Activated CD8-positive, alpha-beta memory T cell treated with anti-CD3 and anti-CD28 coated beads for 24 hours (primary cell): ENCODE measurements at regions not wholly inside any gene's neighbourhood (a gene's known extent, or its start where the extent isn't known, plus 50 kb on each side); places are given as distances from the start of the nearest gene placed in this dataset.
"Not testable (repeated sequence)": the region's sequence is repeated elsewhere in the genome, so short reads cannot be mapped to it uniquely, and the experiment has no call there.

Source experiments
- DNase-seq: peaks from one replicate; pipeline ENCODE4 v3.0.0-alpha.2; 2020

GRCh38 chr2:209086761-209087160, 337.1 kb upstream of the MAP2 start:
- no peak for DNase-seq

DNA sequence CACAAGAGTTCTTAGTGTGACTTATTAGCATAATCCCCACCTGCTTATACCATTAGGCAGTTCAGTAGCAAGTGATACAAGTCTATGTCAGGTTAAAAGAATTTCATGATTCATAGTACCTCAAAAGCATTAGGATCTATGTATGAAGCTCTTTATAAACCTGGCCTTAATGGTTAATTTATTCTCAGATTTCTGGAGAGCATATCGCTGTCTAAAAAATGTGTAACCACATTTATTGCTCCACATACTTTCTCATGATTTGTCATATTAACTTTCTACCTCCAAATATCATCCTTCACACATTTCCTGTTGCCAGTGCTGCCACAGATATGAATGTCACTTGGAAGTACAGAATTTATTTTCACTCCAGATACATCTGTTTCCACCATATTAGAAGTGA, 332.8 kb upstream of the MAP2 start:
- no peak for DNase-seq

DNA sequence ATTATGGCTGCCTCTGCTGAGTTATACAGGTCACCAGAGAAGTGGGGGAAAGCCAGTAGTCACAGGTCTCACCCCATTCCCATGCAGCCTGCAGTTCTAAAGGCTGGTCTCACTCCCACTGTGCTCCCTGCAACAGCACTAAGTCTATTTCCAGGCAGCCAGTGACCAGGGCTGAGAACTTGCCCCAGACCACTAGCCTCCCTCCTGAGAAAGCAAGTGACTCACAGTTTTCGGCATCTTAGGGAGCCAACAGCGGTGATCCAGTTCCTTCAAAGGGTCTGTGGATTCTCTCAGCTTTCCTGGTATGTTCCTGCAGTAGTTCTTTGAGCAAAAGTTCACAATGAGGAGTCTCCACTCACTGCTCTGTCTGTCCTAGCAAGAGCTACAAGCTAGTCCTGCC, 329.6 kb upstream of the MAP2 start:
- no peak for DNase-seq

DNA sequence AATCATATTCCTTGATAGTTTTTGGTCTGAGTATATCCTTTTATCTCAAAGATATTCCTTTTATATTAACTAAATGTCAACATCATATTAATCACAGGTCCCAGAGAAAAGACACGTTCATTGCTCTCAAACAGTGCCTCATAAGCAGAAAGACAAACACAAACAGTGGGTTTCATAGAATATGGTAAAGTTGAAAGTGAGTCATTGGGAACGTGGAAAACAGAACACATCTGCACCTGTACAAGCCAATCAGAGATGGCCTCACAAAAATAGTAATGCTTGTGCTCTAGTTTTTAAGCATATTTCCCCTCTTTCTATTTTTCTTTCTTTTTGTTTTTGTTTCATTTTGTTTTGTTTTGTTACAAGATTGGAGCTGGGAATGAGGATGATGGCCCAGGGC, 328.4 kb upstream of the MAP2 start:
- no peak for DNase-seq

DNA sequence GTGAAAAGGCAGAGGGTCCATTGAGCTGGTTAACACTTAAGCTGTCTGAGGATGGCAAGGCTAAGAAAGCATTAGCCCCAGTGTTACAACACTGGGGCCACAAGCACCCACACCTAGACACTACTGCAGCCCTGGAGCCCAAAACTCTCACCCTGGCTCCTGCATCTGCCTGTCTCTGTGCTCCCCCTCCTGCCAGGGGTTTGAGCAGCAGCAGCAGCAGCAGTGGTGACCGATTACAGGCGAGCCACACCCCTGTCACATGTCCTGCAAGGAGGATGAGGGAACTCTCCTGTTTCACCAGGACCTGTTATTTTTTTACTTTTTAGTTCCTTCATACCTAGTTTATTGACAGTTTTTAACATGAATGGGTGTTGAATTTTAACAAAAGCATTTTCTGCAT, 326.7 kb upstream of the MAP2 start:
- DNase-seq, result no peak

- no peak for DNase-seq
Observed at GRCh38 chr2:209102319-209102718, 321.5 kb upstream of the MAP2 start.

- no peak for DNase-seq
Observed at GRCh38 chr2:209113026-209113425, 310.8 kb upstream of the MAP2 start.

DNA sequence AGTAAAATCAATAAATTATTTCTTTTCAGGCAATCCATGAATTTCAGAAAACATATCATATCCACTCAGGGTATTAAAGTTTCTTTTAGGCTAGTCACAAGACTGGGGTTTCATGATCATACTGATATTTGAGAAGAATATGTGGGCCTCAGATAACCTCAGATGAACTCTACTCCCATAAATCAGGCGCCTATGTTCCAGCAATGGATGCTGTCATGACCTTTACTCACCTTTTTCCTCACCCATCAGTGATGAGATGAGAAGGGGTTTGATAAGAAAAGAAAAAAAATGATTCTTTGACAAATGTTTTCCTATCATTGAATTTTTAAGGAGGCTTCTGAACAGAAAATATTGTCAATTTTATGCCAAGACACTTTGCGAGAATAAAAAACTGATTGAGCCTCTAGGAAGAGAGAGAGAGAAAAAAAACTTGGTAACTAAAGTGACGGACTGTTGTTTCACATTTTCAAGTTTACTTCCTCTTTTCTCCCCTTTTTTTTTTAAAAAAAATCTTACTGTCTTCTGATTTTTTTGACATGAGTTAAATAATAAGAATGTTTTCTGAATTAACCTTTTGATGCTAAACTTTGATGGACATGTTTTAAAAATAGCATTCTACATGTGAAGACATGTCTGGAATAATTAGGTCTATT, 309.1 kb upstream of the MAP2 start:
- no peak for DNase-seq

GRCh38 chr2:209121691-209122090, 302.2 kb upstream of the MAP2 start:
- DNase-seq, result no peak

- no peak for DNase-seq
Observed at GRCh38 chr2:209125291-209125690, 298.6 kb upstream of the MAP2 start.

- no peak for DNase-seq
Observed at GRCh38 chr2:209138079-209138478, 285.8 kb upstream of the MAP2 start.

DNA sequence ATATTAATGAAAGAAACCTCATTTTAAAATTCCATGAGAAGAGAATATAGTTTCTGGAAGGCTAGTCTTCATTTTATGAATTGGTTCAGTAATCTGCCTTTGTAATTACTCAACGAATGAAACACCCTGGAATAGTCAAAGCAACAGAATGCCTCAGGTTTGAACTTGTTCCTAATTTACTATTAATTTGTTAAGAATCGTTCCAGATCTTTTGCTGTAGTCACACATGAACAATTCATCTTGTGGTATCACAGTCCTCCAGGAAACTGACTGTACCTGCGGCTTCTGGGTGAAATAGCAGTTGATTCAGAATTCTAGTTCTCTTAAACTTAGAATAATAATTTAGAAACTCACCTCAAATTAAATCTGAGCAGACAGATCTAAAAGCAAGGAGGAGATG, 282.7 kb upstream of the MAP2 start:
- DNase-seq, result no peak

DNA sequence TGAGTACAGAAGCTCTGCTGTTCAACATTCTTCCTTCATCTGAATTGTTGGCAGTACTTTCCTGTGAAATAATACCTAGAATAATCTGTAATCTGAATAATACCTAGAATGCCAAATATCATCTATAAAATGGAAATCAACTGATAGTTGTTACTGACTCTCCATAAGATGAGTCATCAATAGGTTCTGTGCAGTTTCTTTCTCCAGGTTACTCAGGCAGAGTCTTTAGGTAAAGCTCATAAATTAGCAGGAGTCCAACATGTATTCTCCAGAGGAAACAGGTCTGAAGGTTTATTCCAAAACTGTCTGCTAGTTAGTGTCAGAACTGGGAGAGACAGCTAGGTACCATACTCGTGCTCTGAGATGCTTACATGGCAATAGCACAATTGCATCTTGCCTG, 282.0 kb upstream of the MAP2 start:
- no peak for DNase-seq

DNA sequence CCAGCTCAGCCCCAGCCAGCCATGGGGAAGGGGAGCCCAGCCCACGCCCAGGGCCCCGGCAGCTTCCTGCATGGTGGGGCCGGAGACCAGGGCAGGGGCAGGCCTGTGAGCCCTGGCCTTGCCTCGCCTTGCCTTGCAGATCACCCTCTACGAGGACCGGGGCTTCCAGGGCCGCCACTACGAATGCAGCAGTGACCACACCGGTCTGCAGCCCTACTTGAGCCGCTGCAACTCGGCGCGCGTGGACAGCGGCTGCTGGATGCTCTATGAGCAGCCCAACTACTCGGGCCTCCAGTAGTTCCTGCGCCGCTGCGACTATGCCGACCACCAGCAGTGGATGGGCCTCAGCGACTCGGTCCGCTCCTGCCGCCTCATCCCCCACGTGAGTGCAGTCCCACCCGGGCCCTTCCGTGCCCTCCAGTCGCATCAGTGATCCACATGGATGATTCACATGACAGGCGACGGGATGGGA, 278.6 kb upstream of the MAP2 start:
- DNase-seq, result not testable (repeated sequence)

DNA sequence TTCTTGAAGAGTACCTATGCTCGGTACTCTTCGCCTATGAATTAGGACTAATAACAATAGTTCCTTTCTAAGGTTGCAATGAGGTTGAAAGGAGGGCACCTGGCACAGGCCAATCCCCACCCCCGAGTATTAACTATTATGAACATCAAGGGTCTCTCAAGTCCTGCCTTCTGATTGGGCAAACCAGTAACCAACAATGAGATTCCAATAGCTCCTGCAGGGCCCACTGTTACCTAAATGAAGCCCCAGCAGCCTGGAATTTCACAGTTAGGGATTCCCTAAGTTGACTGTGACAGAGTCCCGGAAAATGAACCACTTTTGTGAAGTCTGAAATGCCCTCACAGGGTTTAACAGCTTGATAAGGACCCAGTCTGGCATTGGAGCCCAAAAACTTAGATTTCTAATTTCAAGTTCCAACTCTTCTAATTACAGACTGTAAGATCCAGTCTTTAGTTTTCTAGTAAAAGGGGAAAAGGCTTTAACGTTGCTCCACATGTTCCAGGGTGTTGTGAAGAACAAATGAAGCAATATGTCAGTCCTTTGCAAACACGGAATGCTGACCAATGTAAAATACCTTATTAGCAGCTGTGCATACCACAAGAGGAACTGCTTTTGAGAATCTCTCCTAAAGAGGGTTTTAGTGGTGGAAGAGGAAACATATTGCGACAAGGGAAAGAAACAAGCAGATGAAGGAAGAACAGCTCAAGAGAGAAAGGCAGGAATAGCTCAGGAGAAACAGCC, 277.7 kb upstream of the MAP2 start:
- DNase-seq, result no peak

GRCh38 chr2:209146682-209147320, 277.0 kb upstream of the MAP2 start:
- no peak for DNase-seq

DNA sequence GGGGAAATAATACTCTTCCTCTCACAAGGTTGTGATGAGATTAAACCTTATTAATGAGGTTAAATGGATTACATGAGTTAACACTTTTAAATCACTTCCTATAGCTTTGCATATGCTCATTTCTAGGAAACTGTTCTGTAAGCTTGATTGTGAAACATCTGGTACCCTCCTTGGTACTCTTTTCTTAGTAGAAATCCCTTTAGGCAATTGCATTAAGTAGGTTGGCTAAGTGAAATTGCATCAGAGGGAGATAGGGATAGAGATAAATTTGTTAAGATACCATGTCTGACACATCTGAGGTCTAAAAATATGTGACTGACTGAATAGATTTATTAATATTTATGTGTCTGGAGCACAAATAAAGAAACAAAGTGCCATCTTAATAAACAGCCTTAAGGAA, 275.9 kb upstream of the MAP2 start:
- DNase-seq, result no peak

DNA sequence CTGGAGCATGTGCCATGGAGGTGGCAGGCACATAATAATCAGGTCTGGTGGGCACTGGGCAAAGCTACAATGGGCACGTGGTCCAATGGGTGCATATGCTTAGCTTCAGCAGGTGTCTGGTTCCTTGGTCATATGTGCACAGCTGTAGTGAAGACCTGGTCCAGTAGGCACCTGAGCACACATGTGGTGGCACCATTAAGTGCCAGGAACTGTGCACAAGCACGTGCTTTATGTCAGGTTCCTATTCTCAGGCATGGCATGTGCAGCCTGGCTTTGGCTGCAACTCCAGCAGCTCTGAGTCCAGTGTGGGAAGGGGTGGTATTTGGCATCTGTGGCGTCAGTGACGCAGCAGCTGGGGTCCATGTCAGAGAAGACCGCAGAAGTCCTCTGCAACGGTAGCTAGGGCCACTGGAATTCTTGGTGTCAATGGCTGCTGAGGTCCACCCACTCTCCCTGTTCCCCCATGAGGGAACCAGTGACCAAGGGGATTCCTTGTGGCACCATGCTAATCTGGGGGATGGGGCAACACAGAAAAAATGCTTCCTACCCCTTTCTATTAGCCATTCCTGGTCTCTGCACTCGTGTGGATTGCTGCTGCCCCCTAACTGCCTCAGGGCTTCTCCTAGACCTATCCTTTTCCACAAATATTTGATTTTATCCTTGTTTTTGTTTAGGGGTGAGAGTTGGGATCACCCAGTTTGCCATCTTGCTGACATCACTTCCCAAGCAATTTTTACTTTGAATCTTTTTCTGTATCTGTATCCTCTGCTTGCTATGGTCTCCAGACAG, 262.9 kb upstream of the MAP2 start:
- DNase-seq, result no peak

DNA sequence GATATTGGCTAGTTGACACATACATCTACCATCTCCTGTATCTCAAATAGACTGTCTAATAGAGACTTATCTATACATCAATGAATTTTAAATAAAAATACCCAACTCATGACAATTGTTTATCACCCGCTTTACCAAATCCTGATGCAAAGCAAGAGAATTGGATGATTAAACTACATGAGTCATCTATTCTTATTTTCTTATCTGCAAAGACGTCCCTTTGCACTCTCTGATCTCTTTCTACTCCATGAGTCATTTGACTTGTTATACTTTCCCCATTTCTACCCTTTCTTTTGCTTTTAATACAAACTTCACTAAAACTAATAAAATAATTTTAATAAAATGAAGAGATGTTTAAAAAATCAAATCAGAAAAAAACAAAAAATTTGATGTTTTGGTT, 261.7 kb upstream of the MAP2 start:
- no peak for DNase-seq

DNA sequence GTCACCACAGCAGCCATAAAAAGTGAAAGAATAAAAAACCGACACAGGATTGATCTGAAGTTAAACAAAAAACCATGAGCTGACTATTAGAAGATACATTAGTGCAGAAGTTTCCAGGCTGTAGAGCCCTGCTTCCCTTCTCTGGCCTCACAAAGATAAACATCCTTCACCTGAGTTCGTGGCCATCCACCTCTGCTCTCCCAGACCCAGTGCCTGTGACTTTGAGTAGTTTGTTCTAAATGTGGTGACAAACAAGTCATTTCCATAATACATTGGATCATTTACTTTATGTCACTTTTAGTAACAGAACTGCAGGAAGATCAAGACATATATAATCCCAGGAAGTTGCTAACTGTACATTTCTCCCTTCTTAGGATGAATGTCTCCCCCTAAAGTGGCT, 241.9 kb upstream of the MAP2 start:
- no peak for DNase-seq

- DNase-seq, result not testable (repeated sequence)
Observed at GRCh38 chr2:209186886-209187285, 237.0 kb upstream of the MAP2 start.

DNA sequence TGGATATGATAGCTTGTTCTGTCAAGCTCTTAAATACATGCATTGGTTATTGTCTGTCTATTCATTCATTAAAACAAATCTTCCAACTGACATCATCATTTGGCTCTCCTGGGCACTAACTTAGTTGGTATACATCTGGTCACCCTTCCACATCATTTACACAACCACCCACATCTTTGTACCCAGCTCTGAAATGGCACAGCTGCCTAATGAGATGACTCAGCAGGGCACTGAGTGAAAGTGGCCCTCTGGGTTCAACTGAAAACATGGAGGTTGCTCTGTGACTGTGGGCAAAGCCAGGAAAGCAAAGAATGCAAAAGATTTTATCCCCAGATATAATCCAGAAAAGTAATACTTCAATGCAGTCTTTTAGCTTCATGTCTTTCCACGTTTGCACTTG, 234.0 kb upstream of the MAP2 start:
- DNase-seq, result no peak

- DNase-seq, result no peak
Observed at GRCh38 chr2:209191139-209191538, 232.7 kb upstream of the MAP2 start.
